HCT116 (cell line): ENCODE measurements at regions not wholly inside any gene's neighbourhood (a gene's known extent, or its start where the extent isn't known, plus 50 kb on each side); places are given as distances from the start of the nearest gene placed in this dataset.

Experiments used
- ATAC-seq: fragments of 200-7000 bp; cut with Tn5 transposase; 2 replicates; pipeline ENCODE4 v1.9.1; 2020; ENCODE audit warnings: mild to moderate bottlenecking, moderate library complexity
- BruUV-seq: library from RNA; stranded (reverse); fragments of 400-500 nt; replicated peaks from 2 replicates; lab custom pipeline; 2021; lab: Mats Ljungman, UMichigan
- CTCF ChIA-PET: fragments of 300-600 bp; sonication (Branson Sonifier 250); formaldehyde crosslinking; loops from one replicate; lab custom pipeline; 2021; ENCODE audit warnings: antibody characterized with exemption; lab: Charles Lee
- POLR2A ChIA-PET: fragments of 300-600, 350-600 bp; sonication (Branson Sonifier 250); formaldehyde crosslinking; loops from one replicate; lab custom pipeline; 2021; ENCODE audit warnings: antibody characterized with exemption; lab: Charles Lee
- RAD21 ChIA-PET, 2 experiments: fragments of 300-600 bp; sonication (Branson Sonifier 250); formaldehyde crosslinking; loops; one replicate each; lab custom pipeline; 2023; ENCODE audit warnings: low total read pairs in 2 of 2; ENCODE audit not compliant: uncharacterized antibody in 2 of 2, unreplicated experiment in 2 of 2, low non-redundant PET in 1 of 2; lab: Charles Lee
- DNase-seq: peaks from one replicate; pipeline ENCODE4 v3.0.0-alpha.2; 2010; ENCODE audit warnings: low read depth, low spot score
- H2AFZ ChIP-seq: fragments of 200-600 bp; shearing (Covaris generic), sonication (generic); 2 replicates; pipeline ENCODE4 v1.6.1; 2017; ENCODE audit warnings: low read depth, mixed run types, mixed read lengths, antibody characterized with exemption, low read length; ENCODE audit not compliant: poor library complexity, severe bottlenecking
- H3K27ac ChIP-seq: 2 replicates; pipeline ENCODE4 v1.5.1; 2012; ENCODE audit warnings: low read depth, low read length
- H3K27me3 ChIP-seq: fragments of 200-600 bp; sonication (generic); 2 replicates; pipeline ENCODE4 v1.6.1; 2016; ENCODE audit warnings: mixed run types, low read length, mixed read lengths; ENCODE audit not compliant: insufficient read depth
- H3K36me3 ChIP-seq, 2 experiments: fragments of 200-500 bp in 1 of 2; fragments of 200-600 bp in 1 of 2; sonication (Bioruptor generic) in 1 of 2; sonication (generic) in 1 of 2; 2 replicates each; pipeline versions ENCODE4 v1.5.1 to v1.6.1; 2014 to 2016; ENCODE audit warnings: low read length in 2 of 2, inconsistent platforms in 1 of 2, mixed read lengths in 1 of 2, mixed run types in 1 of 2; ENCODE audit not compliant: insufficient read depth in 2 of 2, control insufficient read depth in 1 of 2
- H3K4me1 ChIP-seq, 2 experiments: fragments of 200-600 bp in 1 of 2; sonication (generic) in 1 of 2; 2 replicates each; pipeline versions ENCODE4 v1.5.1 to v1.6.1; 2012 to 2017; ENCODE audit warnings: low read length in 2 of 2, inconsistent platforms in 1 of 2, mild to moderate bottlenecking in 1 of 2, mixed read lengths in 1 of 2, mixed run types in 1 of 2, moderate library complexity in 1 of 2; ENCODE audit not compliant: insufficient read depth in 2 of 2, control insufficient read depth in 1 of 2
- H3K4me2 ChIP-seq: fragments of 200-600 bp; sonication (generic); 2 replicates; pipeline ENCODE4 v1.6.1; 2017; ENCODE audit warnings: mixed run types, low read length, mixed read lengths
- H3K4me3 ChIP-seq, 2 experiments: fragments of 200-600 bp in 1 of 2; sonication (generic) in 1 of 2; replicated peaks in 1 of 2; 2 replicates each; pipeline ENCODE4 v1.5.1; 2011 to 2016; ENCODE audit warnings: low read length in 2 of 2, control low read depth in 1 of 2, low read depth in 1 of 2, mild to moderate bottlenecking in 1 of 2, mixed read lengths in 1 of 2, mixed run types in 1 of 2
- H3K79me2 ChIP-seq: fragments of 200-600 bp; sonication (generic); 2 replicates; pipeline ENCODE4 v1.6.1; 2017; ENCODE audit warnings: mild to moderate bottlenecking, mixed run types, low read length, moderate library complexity, mixed read lengths; ENCODE audit not compliant: insufficient read depth
- H3K9ac ChIP-seq: fragments of 200-600 bp; sonication (generic); 2 replicates; pipeline ENCODE4 v1.6.1; 2016; ENCODE audit warnings: low read length, mixed read lengths
- H3K9me2 ChIP-seq: fragments of 200-600 bp; sonication (generic), shearing (Covaris generic); 2 replicates; pipeline ENCODE4 v1.6.1; 2017; ENCODE audit warnings: mixed run types, mild to moderate bottlenecking, moderate library complexity; ENCODE audit not compliant: insufficient read depth
- H3K9me3 ChIP-seq, 2 experiments: fragments of 200-500 bp in 1 of 2; fragments of 200-600 bp in 1 of 2; sonication (Bioruptor generic) in 1 of 2; sonication (generic) in 1 of 2; 2 replicates each; pipeline ENCODE4 v1.6.1; 2014 to 2017; ENCODE audit warnings: low read length in 2 of 2, mixed read lengths in 2 of 2, inconsistent platforms in 1 of 2, low read depth in 1 of 2, mild to moderate bottlenecking in 1 of 2, mixed run types in 1 of 2, moderate library complexity in 1 of 2; ENCODE audit not compliant: control insufficient read depth in 1 of 2, insufficient read depth in 1 of 2
- H4K20me1 ChIP-seq: fragments of 200-600 bp; sonication (generic), shearing (Covaris generic); 2 replicates; pipeline ENCODE4 v1.6.1; 2017; ENCODE audit warnings: mixed run types, mild to moderate bottlenecking, moderate library complexity; ENCODE audit not compliant: insufficient read depth
- CBX3 ChIP-seq: IDR thresholded peaks from 2 replicates; pipeline ENCODE4 v1.6.1; 2012; ENCODE audit warnings: low read depth
- CEBPB ChIP-seq: IDR thresholded peaks from 2 replicates; pipeline ENCODE4 v1.6.1; 2012; ENCODE audit warnings: low read depth
- EGR1 ChIP-seq: IDR thresholded peaks from 2 replicates; pipeline ENCODE4 v1.6.1; 2012; ENCODE audit warnings: low read depth
- EZH2 ChIP-seq: fragments of 200-600 bp; sonication (generic); IDR thresholded peaks from 2 replicates; pipeline ENCODE4 v1.6.1; 2017; ENCODE audit warnings: antibody characterized with exemption, mixed run types
- EZH2phosphoT487 ChIP-seq: fragments of 200-600 bp; IDR thresholded peaks from 2 replicates; pipeline ENCODE4 v1.6.1; 2018; ENCODE audit warnings: antibody characterized with exemption, borderline replicate concordance
- POLR2A ChIP-seq: IDR thresholded peaks from 2 replicates; pipeline ENCODE4 v1.7.0; 2011; ENCODE audit warnings: borderline replicate concordance; ENCODE audit not compliant: insufficient read depth, insufficient read length; ENCODE audit errors: extremely low read depth
- POLR2AphosphoS5 ChIP-seq: IDR thresholded peaks from 2 replicates; pipeline ENCODE4 v1.6.1; 2011; ENCODE audit warnings: mild to moderate bottlenecking, low read depth, low read length, moderate library complexity
- SIN3A ChIP-seq: IDR thresholded peaks from 2 replicates; pipeline ENCODE4 v1.6.1; 2012; ENCODE audit warnings: low read depth
- SP1 ChIP-seq: IDR thresholded peaks from 2 replicates; pipeline ENCODE4 v1.6.1; 2012; ENCODE audit warnings: low read depth
- SRF ChIP-seq: IDR thresholded peaks from 2 replicates; pipeline ENCODE4 v1.6.1; 2012; ENCODE audit warnings: low read depth
- TCF7L2 ChIP-seq: IDR thresholded peaks from 2 replicates; pipeline ENCODE4 v1.7.0; 2011; ENCODE audit warnings: borderline replicate concordance, inconsistent platforms; ENCODE audit not compliant: insufficient read depth, insufficient read length; ENCODE audit errors: extremely low read depth
- YY1 ChIP-seq: IDR thresholded peaks from 2 replicates; pipeline ENCODE4 v1.6.1; 2011; ENCODE audit warnings: low read length, low read depth, moderate library complexity, mild to moderate bottlenecking; ENCODE audit not compliant: insufficient replicate concordance; ENCODE audit errors: extremely low read depth
- ZNF274 ChIP-seq: fragments of 200-500 bp; sonication (Bioruptor generic); IDR thresholded peaks from 2 replicates; pipeline ENCODE4 v1.6.1; 2014; ENCODE audit warnings: mild to moderate bottlenecking, low read depth, low read length, inconsistent platforms
- intact Hi-C: fragments of 100-400 bp; cut with micrococcal nuclease; formaldehyde crosslinking; loops from 2 replicates; pipeline ENCODE4 v1.10.0; 2022
- TF ChIP-seq, protein P1 (sequence below), 3 experiments: fragments of 200-600 bp in 1 of 3; sonication (generic) in 1 of 3; IDR thresholded peaks in 2 of 3; conservative IDR thresholded peaks in 1 of 3; 2 replicates each; pipeline ENCODE4 v1.5.1; 2012 to 2017; ENCODE audit warnings: low read depth in 2 of 3, low read length in 2 of 3, antibody characterized with exemption in 1 of 3, borderline replicate concordance in 1 of 3, control low read depth in 1 of 3, mild to moderate bottlenecking in 1 of 3, mixed read lengths in 1 of 3, mixed run types in 1 of 3, moderate library complexity in 1 of 3; ENCODE audit not compliant: insufficient read depth in 1 of 3
- TF ChIP-seq, protein P2 (sequence below): IDR thresholded peaks from 2 replicates; pipeline ENCODE4 v1.6.1; 2011; ENCODE audit warnings: mild to moderate bottlenecking, low read length, moderate library complexity; ENCODE audit not compliant: insufficient replicate concordance; ENCODE audit errors: extremely low read depth

- Histone ChIP-seq H2AFZ (no peak overlapping the region), H3K27ac (no peak overlapping the region), H3K9ac (no peak overlapping the region), H4K20me1 (no peaks in the 10 kb centered on the region), H3K4me3 (no peak overlapping the region), H3K79me2 (no peaks in the 10 kb centered on the region), H3K4me1 (no peaks in the 10 kb centered on the region), H3K36me3 (no peaks in the 10 kb centered on the region), H3K4me2 (no peak overlapping the region), H3K9me3 (peaks cover 0 to 8% of the 10 kb centered on the region in 2 experiments; a peak in 2 of 4 replicates), H3K27me3 (no peaks in the 10 kb centered on the region), H3K9me2 (no peaks in the 10 kb centered on the region)
- no peak for TF ChIP-seq EZH2
- TF ChIP-seq SP1 = no peak
- no peak for TF ChIP-seq CBX3
- TF ChIP-seq YY1 = no peak
- TF ChIP-seq ZNF274 = no peak
- BruUV-seq = no TSS peak
- intact Hi-C loops = no loop called here
- DNase-seq (no peak), ATAC-seq (no peak)
- ChIA-PET CTCF (no interaction called here), POLR2A (no interaction called here), RAD21 (no interaction called here)
Measured at GRCh38 chr7:70947181-70947580, 184.8 kb upstream of the GALNT17 start.

GRCh38 chr7:70949862-70950261 lies 182.1 kb upstream of the GALNT17 start:
- ChIA-PET RAD21 (no interaction called here), CTCF (no interaction called here)
- intact Hi-C loops = no loop called here
- no peak for TF ChIP-seq ZNF274
- TF ChIP-seq SIN3A = no peak
- TF ChIP-seq SP1 = no peak
- no peak for TF ChIP-seq SRF
- TF ChIP-seq CEBPB = no peak
- TF ChIP-seq TCF7L2 = no peak
- TF ChIP-seq EGR1 = no peak
- no peak for TF ChIP-seq EZH2phosphoT487
- no peak for TF ChIP-seq CBX3
- TF ChIP-seq, protein P1, sequence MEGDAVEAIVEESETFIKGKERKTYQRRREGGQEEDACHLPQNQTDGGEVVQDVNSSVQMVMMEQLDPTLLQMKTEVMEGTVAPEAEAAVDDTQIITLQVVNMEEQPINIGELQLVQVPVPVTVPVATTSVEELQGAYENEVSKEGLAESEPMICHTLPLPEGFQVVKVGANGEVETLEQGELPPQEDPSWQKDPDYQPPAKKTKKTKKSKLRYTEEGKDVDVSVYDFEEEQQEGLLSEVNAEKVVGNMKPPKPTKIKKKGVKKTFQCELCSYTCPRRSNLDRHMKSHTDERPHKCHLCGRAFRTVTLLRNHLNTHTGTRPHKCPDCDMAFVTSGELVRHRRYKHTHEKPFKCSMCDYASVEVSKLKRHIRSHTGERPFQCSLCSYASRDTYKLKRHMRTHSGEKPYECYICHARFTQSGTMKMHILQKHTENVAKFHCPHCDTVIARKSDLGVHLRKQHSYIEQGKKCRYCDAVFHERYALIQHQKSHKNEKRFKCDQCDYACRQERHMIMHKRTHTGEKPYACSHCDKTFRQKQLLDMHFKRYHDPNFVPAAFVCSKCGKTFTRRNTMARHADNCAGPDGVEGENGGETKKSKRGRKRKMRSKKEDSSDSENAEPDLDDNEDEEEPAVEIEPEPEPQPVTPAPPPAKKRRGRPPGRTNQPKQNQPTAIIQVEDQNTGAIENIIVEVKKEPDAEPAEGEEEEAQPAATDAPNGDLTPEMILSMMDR (IDR thresholded peaks at IDR 0.05 in 2 of 3, conservative IDR thresholded peaks at IDR 0.05 in 1 of 3; ENCODE audit: borderline replicate concordance in 1 of 3, insufficient read depth in 1 of 3, low read depth in 2 of 3, low read length in 2 of 3) = no peak
- no peak for TF ChIP-seq POLR2A
- TF ChIP-seq, protein P2, sequence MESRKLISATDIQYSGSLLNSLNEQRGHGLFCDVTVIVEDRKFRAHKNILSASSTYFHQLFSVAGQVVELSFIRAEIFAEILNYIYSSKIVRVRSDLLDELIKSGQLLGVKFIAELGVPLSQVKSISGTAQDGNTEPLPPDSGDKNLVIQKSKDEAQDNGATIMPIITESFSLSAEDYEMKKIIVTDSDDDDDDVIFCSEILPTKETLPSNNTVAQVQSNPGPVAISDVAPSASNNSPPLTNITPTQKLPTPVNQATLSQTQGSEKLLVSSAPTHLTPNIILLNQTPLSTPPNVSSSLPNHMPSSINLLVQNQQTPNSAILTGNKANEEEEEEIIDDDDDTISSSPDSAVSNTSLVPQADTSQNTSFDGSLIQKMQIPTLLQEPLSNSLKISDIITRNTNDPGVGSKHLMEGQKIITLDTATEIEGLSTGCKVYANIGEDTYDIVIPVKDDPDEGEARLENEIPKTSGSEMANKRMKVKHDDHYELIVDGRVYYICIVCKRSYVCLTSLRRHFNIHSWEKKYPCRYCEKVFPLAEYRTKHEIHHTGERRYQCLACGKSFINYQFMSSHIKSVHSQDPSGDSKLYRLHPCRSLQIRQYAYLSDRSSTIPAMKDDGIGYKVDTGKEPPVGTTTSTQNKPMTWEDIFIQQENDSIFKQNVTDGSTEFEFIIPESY = no peak
- TF ChIP-seq POLR2AphosphoS5 = no peak

More at GRCh38 chr7:70949862-70950261, 182.1 kb upstream of the GALNT17 start:
- DNase-seq (no peak), ATAC-seq (no peak)
- Histone ChIP-seq H3K9me2 (no peaks in the 10 kb centered on the region), H4K20me1 (no peaks in the 10 kb centered on the region), H2AFZ (no peak overlapping the region), H3K27me3 (no peaks in the 10 kb centered on the region), H3K36me3 (no peaks in the 10 kb centered on the region), H3K4me1 (no peaks in the 10 kb centered on the region), H3K9ac (no peak overlapping the region), H3K79me2 (no peaks in the 10 kb centered on the region), H3K4me3 (no peak overlapping the region), H3K27ac (no peak overlapping the region), H3K9me3 (peaks cover 0 to 8% of the 10 kb centered on the region in 2 experiments; a peak in 2 of 4 replicates), H3K4me2 (no peak overlapping the region)
- POLR2A ChIA-PET = no interaction called here
- BruUV-seq = no TSS peak
